Epithelial cell of proximal tubule (primary cell): ENCODE measurements at regions not wholly inside any gene's neighbourhood (a gene's known extent, or its start where the extent isn't known, plus 50 kb on each side); places are given as distances from the start of the nearest gene placed in this dataset.

Source experiments
- DNase-seq: peaks from one replicate; pipeline ENCODE4 v3.0.0-alpha.2; 2011; ENCODE audit warnings: low read depth
- H3K4me3 ChIP-seq: 2 replicates; pipeline ENCODE4 v1.5.1; 2011; ENCODE audit warnings: low read depth, mild to moderate bottlenecking, low read length
- CTCF ChIP-seq: conservative IDR thresholded peaks from 2 replicates; pipeline ENCODE4 v1.5.1; 2012; ENCODE audit warnings: low read depth, mild to moderate bottlenecking, low read length

DNA sequence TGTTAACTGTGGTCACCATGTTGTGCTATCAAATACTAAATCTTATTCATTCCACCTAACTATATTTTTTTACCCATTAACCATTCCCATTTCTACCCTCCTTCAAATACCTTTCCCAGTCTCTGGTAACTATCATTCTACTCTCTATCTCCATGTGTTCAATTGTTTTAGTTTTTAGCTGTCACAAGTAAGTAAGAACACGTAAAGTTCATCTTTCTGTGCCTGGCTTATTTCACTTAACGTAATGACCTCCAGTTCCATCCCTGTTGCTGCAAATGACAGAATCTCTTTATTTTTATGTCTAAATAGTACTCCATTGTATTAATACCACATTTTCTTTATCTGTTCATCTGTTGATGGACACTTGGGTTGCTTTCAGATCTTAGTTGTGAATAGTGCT is 485.1 kb upstream of the CD180 start:
- TF ChIP-seq CTCF, result no peak
- no peak overlapping the region for H3K4me3 ChIP-seq
- DNase-seq, result no peak

DNA sequence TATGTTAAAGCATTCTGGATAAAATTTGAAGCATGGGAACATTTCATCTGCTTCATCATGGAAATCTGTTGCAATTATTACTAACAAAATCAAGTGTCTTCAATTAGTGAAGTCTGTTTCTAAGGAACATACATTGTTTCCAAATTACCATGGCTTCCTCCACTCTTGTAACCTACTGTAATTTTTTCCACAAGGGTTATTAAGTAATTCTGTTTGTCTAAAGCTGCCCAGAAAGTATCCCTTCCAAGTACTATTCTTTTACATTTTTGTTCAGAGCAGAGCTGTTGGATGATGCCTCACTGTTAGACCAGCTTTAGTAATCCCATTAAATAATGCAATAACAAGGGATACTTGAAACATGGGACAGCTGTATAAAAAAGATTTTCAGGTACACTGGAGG is 483.5 kb upstream of the CD180 start:
- no peak overlapping the region for H3K4me3 ChIP-seq
- no peak for DNase-seq
- no peak for TF ChIP-seq CTCF

DNA sequence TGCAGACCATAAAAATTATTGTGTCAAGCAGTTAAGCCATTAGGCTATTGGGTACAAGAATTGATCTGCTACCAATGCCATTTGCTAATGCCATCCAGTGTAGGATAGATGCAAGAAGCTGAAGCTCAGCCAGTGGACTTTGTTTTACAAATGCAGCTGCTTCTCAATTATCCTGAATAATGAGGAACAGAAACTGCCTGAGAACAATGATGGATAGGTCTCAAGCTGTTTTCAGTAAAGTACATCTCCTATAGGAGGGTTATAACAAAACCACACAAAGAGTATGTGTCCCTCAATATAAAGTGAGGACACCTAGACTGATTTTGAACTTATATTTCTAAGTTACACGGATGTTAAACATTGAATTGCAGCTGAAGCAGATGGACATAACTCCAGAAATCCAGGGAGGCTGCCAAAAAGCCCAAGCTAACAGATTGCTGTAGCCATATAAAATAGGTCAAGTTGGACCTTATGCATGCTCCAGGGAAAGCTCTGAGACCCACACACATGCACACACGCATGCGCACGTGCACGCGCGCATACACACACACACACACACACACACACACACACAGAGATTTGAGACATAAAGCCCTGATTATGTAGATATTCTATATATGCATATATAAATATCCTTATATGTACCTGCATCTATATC is 482.7 kb upstream of the CD180 start:
- TF ChIP-seq CTCF, result no peak
- DNase-seq, result no peak
- no peak overlapping the region for H3K4me3 ChIP-seq

DNA sequence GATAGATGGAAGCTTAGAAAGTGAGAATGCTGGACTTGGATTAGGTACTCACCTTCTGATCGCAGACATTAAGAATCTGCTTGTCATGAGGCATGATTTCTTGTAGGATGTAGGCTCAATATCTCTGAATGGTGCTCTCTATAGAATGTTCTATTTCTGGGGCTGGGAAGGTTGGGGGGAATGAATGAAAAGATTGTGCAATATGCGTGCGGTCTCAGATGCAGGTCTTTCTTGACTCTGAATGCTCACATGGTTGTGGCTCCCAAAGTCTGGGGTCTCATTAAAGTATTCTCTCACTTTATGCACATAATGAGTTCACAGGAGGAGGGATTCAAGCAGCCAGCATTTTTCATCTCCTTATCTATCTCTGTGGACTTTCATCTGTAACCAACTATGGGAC is 482.0 kb upstream of the CD180 start:
- no peak for DNase-seq
- no peak overlapping the region for H3K4me3 ChIP-seq
- no peak for TF ChIP-seq CTCF

DNA sequence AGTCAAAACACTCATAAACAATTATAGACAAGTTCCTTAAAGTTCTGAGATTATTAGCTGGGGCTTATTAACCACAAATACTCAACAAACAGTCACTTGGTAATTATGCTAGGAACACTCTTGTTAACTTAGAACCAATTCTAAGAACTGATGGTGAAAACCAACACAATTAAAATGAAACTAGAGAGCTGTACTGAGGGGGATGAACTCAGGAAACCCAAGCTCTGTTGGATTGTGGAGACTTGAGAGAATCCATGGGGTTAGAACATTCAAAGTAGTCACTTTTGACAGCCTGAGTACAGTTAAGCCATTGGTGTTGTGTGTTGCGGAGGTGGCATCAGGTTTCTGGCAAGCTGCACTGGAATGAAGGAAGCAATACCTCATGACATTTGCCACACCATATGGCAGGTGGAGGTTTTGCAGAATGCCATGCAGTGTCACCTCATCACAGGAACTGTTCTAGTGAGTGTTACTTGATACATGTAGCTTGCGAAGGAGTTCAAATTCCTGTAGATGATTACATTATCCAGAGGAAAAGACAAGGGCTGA is 480.9 kb upstream of the CD180 start:
- DNase-seq, result no peak
- TF ChIP-seq CTCF, result no peak
- H3K4me3 ChIP-seq, result no peak overlapping the region

- TF ChIP-seq CTCF, result no peak
- no peak overlapping the region for H3K4me3 ChIP-seq
- no peak for DNase-seq
These were observed 480.3 kb upstream of the CD180 start for GRCh38 chr5:67676863-67677262.

- no peak for TF ChIP-seq CTCF
- DNase-seq, result no peak
- no peak overlapping the region for H3K4me3 ChIP-seq
These were observed 477.6 kb upstream of the CD180 start for GRCh38 chr5:67674159-67674655.
